IPS-18c (cell line): ENCODE measurements at regions not wholly inside any gene's neighbourhood (a gene's known extent, or its start where the extent isn't known, plus 50 kb on each side); places are given as distances from the start of the nearest gene placed in this dataset.

ENCODE experiments used
- H3K4me3 ChIP-seq: 2 replicates; pipeline ENCODE4 v1.7.0; 2013; ENCODE audit warnings: low read depth, mild to moderate bottlenecking, low read length, moderate library complexity; ENCODE audit not compliant: insufficient read depth
- H3K9me3 ChIP-seq: one replicate; pipeline ENCODE4 v1.6.1; 2013; ENCODE audit warnings: mild to moderate bottlenecking, low read length, moderate library complexity; ENCODE audit not compliant: control insufficient read depth, insufficient read depth

DNA sequence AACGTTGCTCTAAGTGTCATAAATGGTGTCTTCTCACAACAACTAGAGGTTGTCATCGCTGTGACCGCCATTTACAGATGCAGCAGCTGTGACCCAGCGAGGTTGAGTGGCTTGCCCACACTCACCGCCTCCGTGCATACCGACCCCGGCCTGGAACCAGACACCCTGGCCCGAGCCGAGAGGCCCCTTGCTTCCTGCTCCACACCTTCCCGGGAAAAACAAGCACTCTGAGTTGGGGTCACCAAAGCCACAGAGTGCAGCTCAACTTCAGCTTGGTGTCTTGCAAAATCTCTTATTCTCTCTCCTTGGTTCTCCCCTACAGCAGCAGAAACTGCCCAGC lies 115.7 kb upstream of the PPP2R2D start:
- Histone ChIP-seq H3K4me3 (no peak overlapping the region), H3K9me3 (peaks cover 4% of the 10 kb centered on the region)

DNA sequence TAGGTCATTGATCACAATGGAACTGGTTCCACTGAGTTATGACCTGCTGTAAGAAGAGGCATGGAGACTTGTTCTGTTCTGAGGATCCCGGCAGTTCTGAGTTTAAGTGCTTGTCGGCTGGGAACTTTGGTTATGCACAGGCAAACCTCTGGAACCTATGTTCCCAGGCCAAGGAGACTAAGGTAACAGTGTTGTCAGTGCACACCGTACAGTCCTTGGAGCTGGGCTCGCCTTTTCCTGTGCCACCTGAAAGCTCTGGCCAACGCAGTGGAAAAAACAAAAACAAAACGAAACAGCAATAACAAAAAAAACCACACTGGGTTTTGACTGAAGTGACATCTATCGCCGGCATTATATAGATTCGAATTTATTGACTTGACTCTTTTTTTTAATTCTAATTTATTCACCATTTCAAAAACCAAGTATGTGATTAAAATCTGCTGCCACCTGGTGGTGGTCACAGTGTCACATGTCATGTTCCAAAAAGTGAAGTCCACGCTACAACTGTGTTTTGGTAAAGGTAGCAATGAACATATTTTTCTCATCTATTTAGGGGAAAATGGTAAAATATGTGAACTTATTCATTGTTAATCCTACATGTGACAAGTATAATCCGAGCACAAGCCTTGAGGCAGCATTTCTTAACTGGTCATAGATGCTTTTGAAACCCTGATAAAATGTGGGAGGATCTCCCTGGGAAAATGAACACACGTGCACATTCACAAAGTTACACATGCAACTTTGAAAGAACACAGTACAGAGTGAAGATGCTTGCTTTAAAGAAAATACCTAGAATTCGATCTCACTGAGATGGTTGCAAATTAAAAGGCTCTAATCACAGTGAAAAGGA lies 113.8 kb upstream of the PPP2R2D start:
- Histone ChIP-seq H3K9me3 (peaks cover 4% of the 10 kb centered on the region), H3K4me3 (no peak overlapping the region)

DNA sequence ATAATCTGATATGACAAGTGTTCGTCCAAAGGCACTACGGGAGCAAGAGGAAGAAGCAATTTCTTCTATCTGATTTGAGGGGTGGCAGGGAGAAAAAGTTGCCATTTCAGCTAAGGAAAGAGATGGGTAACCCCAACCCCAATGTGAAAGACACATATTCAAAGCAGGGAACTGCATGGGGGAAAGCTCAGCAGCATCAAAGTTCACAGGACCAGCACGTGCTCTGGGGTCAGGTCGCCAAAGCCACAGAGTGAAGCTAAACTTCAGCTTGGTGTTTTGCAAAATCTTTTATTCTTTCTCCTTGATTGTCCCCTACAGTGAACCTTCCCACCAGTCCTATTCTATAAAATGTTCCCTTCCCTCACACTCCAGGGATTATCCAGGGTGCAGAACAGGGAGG lies 112.8 kb upstream of the PPP2R2D start:
- Histone ChIP-seq H3K9me3 (peaks cover 6% of the 10 kb centered on the region), H3K4me3 (no peak overlapping the region)

DNA sequence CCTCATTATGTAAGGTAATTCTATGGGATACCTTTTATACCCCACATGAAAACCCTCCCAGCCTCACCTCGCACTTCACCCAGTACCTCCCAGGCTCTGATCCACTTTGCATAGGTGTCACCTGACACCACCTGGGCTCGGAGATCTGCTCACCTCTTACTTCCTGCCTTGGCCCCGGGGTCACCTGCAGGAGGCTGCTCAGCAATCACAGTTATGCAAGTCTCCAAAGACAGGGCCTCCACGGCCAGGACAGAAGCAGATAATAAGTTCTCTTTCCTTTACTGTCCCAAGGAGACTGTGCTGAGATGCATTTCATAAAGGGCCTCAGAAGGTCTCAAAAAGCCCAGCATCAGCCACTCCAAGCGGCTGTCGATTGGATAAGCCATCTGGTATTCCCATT lies 112.4 kb upstream of the PPP2R2D start:
- Histone ChIP-seq H3K9me3 (peaks cover 5% of the 10 kb centered on the region), H3K4me3 (no peak overlapping the region)

DNA sequence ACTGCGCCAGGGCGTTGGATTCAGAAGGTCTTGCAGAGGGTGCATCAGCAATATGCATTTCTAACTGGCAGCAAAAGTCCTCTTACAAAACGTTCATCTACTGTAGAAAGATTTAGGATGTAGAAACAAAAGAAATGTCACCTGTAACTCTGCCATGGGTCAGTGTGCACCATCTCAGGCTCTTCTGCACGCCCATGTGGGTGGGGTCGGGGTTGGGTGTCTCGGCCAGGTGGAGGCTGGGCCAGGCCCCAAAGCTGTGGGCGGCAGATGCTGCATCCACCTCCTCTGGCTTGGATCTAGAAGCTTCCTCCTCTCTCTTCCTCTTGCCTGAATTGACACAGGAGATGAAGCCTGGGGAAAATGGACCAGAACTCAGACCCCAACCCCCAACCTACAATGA lies 111.3 kb upstream of the PPP2R2D start:
- peaks cover 2% of the 10 kb centered on the region for H3K9me3 ChIP-seq
- no peak overlapping the region for H3K4me3 ChIP-seq

DNA sequence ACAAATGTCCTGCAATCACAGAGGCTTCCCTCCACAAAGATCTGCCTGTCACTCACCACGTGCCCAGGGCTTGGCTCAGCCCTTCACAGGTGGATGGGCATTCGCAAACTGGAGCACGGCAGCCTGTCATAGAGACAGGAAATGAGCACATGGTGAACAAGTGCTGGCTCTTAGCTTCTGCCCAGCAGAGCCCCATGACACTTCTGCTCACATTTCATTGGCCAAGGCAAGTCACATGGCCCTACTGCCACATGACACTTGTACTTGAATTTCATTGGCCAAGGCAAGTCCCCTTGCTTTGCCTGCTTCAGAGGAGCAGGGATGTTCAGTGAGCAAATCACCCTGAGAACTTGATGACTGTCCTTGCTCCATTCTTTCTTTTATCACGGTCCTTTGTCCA lies 110.8 kb upstream of the PPP2R2D start:
- peaks cover 2% of the 10 kb centered on the region for H3K9me3 ChIP-seq

DNA sequence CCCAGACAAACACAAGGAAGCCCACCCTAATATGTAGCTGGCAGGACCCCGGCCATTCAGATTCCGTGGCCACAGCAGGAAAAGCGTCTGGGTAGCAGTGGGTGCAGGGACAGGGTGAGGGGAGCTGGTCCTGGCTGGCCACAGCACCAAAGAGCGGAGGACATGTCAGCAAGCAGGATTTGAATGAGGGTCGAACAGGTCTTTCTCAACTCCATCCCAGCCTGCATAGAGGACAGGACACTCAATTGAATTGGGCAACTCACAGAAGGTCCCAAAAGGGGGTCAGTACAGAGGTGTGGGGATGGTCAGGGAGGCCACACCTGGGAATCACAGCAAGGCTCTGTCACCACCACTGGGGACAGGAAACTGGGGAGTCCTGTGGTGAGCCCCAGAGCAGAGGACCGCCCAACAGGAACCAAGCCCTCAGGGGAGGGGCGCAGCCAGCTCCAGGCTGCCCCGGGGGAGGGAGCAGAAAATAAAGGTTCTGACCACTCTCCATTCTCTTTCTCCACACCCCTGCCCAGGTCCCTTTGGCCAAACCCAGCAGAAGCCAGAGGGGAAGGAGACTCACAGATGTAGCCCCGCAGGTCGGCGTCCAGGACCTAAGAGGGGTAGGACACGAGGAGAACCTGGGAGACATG lies 108.7 kb upstream of the PPP2R2D start:
- H3K4me3 ChIP-seq, result no peak overlapping the region

More for the DNA sequence above, 110.8 kb upstream of the PPP2R2D start:
- no peak overlapping the region for H3K4me3 ChIP-seq

DNA sequence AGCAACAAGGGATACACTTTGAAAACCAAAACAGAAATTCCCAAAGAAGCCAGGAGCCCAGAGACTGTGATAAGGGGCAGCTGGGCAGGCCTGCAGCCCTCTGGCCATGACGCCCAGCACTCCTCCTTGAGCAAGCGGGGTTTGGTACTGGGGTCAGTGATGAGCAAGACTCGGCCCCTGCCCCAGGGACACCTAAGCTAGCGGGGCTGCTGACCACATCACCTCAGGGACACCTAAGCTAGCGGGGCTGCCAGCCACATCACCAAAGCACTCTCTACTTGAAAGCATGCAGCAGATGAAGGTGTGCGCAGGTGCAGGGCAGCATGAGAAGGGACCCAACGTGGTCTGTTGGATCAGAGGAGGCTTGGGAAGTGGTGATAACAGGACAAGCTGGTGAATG lies 108.0 kb upstream of the PPP2R2D start:
- peaks cover 5% of the 10 kb centered on the region for H3K9me3 ChIP-seq
- no peak overlapping the region for H3K4me3 ChIP-seq

More for the DNA sequence above, 108.7 kb upstream of the PPP2R2D start:
- peaks cover 2% of the 10 kb centered on the region for H3K9me3 ChIP-seq

DNA sequence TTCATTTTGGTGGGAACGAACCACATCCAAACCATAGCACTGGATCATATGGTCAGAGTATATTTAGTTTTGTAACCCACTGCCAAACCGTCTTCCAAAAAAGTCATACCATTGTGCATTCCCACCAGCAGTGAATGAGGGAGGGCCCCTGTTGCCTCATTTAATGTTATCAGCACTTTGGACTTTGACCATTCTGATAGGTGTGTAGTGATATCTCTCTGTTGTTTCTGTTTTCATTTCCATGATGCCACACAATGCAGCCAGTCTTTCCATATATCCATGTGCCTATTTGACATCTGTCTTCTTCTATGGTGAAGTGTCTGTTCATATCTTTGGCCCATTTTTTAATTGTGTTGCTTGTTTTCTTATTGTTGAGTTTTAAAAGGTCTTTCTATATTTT lies 105.0 kb upstream of the PPP2R2D start:
- Histone ChIP-seq H3K9me3 (peaks cover 10% of the 10 kb centered on the region), H3K4me3 (no peak overlapping the region)

DNA sequence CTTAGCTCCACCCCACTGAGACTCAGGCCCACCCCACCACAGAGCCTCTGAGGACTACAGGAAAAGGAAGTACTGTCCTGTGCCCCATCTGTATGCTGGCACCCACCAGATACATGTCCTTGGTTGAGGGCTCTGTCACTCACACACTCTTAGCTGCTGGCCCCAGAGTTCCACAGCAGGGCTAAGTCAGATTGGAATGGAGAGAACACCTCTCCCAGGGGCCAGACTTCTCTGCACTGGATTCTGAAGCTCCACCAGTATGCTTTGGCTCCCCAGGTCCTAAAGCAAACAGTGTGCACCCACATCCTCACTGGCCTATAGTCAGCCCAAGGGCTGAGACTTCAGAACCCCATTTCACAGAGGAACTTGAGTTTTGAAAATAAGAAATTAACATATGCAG lies 103.2 kb upstream of the PPP2R2D start:
- Histone ChIP-seq H3K9me3 (peaks cover 8% of the 10 kb centered on the region), H3K4me3 (no peak overlapping the region)

DNA sequence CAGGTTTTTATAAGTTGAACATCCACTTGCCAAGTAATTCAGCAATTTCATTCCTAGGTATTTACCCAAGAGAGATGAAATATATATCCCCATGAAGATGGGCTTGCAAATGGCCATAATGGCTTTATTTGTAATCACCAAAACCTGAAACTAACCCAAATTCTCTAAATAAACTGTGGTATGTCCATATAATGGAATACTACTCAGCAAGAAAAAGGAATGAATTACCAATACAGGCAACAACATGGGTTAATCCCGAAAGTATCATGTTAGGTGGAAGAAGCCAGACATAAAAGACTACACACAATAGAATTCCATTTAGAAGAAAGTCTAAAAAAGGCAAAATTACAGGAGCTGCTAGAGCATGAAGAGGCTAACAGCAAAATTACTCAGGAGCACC lies 101.4 kb upstream of the PPP2R2D start:
- Histone ChIP-seq H3K4me3 (no peak overlapping the region), H3K9me3 (peaks cover 8% of the 10 kb centered on the region)

DNA sequence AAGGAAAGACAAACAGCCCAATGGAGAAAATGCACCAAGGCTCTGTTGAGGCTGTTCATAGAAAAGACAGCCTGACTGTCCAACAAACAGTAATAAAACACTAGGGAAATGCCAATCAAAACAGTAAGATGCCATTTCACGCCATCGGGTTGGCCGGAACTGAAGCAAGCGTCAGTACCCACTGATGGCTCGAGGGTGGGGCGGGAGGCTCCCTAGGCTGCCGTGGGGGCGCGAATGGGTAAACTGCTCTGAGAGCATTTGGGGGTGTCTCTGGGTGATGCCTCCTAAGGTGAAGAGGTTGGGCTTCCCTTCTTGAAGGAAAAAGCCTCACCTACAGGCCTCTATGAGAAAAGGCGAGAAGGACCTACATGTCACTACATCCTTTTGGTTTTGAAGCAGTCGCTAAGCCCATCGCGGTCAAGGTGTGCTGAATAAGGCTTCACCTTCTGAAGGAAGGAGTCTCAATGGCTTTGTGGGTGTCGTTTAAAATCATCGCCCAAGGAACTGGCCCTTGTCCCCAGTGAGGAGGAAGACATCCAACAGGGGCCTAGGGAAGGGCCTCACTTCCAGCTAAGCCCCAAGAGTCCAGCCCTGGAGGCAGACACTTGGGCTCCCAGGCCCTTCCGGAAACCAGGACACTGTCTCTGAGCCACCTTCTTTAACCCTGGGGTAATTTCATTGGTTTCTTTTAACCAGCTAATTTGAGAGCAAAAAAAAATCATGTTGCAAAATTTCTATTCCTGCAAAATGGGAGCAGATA lies 98.5 kb upstream of the PPP2R2D start:
- peaks cover 8% of the 10 kb centered on the region for H3K9me3 ChIP-seq
- no peak overlapping the region for H3K4me3 ChIP-seq

DNA sequence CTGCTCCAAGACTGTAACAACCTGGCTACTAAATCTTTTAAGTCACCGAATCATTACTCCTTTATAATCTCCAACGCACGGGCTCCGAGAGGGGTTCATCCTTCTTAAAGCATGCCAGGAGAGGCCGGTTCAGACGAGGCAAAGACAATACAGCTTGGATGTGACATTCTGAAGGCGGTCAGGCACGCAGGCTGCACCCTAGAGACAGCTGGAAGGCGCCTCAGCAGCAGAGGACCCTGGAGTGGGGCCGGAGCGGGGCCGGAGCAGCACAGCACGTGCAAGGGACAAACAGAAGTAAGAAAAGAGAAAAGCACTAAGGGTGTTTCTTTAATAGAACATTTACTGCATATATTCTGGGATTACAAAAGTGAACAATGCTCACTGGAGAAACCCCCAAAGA lies 97.8 kb upstream of the PPP2R2D start:
- H3K4me3 ChIP-seq, result no peak overlapping the region
- peaks cover 3% of the 10 kb centered on the region for H3K9me3 ChIP-seq

DNA sequence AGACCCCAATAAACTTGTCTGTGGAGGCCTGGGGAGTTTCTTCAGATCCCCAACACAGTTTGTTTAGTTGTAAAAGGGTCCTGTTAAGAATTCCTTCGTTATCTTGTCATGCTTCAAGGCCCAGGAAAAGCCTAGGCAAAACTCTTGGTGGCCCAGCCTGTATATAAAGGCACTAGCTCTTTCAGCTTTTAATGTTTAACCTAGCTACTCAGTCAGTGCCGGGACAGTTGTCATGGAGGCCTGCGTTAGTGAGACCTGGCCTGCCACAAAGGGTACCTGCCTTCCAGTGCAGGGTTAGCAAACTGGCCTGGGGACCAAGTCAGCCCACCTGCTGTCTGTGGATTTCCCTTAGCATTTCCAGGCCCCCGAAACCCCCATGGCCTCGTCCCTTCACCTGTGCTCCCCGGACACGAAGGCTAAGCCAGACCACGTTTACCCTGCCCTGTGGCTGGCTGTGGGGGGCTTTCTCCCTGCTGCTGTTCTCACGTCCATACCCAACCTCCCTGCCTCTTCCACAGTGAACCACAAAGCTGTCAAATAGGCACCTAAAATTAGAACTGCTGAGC lies 96.9 kb upstream of the PPP2R2D start:
- Histone ChIP-seq H3K4me3 (no peak overlapping the region), H3K9me3 (no peaks in the 10 kb centered on the region)

DNA sequence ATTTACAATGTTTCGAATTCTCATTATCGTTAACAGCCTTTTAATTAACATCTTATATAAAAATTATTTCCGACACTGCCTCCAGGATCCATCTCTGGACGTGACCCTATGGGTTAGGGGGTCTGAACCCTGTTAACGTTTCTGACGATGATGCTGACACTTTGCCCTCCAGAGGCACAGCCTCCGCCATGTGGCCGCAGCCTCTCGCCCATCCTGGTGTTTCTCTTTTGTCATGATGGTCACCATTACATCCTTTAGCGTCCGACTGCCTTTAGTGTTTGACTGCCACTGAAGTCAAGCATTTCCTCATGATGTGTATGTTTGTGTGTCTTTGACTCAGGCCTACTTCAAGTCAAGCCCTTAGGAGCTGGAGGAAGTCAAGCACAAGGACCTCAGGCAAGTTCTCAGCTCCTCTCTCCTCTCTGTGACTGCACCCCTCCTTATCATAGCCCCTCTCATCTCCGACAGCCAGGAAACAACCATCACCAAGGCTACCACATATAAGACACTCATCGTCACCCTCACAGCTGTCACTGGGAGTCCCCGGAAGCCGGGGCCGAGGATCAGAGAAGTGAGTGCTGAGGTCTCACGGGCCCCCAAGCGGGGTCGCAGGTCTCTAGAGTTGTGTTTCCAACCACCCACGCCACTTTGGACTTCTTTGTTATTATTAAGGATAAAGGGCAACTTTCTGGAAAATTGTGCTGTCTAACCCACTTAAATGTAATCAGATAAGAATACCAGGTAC lies 96.1 kb upstream of the PPP2R2D start:
- Histone ChIP-seq H3K4me3 (no peak overlapping the region), H3K9me3 (no peaks in the 10 kb centered on the region)

DNA sequence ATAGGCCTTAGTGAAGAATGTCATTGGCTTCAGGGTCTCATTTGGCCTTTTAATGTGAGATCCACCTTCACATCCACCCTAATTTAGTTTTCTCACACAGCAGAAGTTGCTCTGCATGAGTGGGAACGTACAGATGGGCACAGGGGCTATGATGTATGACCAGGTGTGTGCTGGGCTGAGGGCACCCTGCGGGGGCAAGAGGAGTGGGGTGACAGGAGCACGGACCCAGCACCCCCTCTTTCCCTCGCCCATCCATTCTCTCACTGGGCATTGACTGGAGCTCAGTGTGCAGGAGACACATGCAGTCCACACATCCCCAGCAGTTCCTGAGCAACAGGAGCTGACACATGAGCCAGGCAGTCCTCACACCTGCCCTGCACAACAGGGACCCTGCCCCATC lies 95.1 kb upstream of the PPP2R2D start:
- no peaks in the 10 kb centered on the region for H3K9me3 ChIP-seq
- no peak overlapping the region for H3K4me3 ChIP-seq

DNA sequence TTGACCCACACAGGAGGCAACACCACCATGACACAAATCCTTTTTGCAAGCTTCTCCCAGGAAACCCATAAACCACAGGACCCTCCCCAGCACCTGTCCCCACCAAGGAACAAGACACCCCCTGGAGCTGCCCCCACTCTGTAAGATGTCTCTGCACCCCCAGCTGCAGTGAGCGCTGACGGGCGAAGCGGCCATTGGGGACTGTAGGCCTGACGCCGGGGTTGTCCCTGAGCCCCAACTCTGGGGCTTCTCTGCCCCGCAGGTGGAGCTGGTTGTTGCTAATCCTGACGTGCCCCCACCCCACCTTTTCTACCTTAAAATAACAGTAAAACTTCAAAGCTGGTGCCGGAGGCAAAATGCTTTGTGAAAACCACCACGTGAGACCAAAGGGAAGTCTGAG lies 94.7 kb upstream of the PPP2R2D start:
- no peak overlapping the region for H3K4me3 ChIP-seq
- H3K9me3 ChIP-seq, result no peaks in the 10 kb centered on the region
